ENCODE measurements at regions not wholly inside any gene's neighbourhood (a gene's known extent, or its start where the extent isn't known, plus 50 kb on each side); places are given as distances from the start of the nearest gene placed in this dataset.
"Not testable (repeated sequence)": the region's sequence is repeated elsewhere in the genome, so short reads cannot be mapped to it uniquely, and the experiment has no call there.

DNA sequence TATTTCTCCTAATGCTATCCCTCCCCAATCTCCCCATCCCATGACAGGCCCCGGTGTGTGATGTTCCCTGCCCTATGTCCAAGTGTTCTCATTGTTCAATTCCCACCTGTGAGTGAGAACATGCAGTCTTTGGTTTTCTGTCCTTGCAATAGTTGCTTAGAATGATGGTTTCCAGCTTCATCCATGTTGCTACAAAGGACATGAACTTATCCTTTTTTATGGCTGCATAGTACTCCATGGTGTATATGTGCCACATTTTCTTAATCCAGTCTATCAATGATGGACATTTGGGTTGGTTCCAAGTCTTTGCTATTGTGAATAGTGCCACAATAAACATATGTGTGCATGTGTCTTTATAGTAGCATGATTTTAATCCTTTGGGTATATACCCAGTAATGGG is 51.3 kb upstream of the RIOK2 start:
- not testable (repeated sequence) for DNase-seq (ENCODE audit: low spot score)

DNA sequence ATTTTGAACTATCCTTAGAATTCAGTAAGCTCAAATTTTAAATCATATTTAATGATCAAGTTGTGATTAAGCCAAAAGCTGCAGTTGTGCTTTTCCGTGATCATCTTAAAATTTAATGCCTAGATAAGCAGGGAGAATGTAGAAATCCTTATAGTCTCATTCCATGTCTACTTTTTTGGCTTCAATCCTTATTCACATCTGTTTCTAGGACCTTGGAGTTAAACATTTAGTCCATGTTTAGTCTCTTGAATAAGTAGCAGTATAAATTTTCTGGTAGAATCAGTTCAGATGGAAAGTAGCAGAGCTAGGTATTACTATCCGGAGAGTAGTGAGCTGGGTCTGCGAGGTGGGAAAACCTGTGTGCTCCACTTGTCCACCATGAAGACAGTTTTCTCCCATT is 59.3 kb upstream of the RIOK2 start:
- no peak for DNase-seq (ENCODE audit: low spot score)

DNA sequence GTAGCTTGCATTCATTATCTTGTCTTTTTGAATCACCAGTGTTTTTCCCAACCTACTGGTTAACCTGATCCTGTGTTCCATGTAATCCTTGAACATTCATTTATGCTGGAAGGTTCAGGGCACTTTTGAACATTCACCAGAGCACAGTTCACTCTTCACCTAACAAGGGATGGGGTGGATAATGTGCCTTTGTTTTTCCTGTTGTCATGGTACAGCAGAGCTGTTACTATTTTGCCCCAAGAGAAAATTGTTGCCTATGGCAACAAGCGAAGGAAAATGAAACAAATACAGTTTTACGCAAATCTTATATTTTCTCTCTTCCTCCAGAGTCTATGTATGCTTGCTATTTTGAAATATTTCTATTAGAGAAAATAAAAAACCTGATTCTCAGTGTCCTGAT is 60.3 kb upstream of the RIOK2 start:
- DNase-seq (ENCODE audit: low spot score), result no peak

DNA sequence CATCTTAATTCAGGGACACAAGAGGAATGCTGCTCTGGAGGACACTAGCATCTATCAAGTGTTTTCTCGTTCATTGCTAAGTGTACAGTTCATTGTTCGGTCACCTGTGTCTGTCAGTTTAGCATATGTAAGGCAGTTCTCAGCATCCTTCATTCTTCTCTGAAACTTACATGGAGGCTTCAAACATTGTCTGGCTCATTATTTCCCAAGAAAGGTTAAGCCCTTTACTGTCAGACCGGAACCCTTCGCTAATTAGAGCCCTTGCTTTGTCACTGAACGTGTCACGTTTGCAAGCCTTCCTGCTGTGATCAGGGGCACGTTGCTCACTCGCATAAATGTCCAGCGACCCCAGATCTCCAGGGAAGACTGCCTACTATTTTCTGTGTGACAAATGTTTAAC is 62.3 kb upstream of the RIOK2 start:
- no peak for DNase-seq (ENCODE audit: low spot score)

DNA sequence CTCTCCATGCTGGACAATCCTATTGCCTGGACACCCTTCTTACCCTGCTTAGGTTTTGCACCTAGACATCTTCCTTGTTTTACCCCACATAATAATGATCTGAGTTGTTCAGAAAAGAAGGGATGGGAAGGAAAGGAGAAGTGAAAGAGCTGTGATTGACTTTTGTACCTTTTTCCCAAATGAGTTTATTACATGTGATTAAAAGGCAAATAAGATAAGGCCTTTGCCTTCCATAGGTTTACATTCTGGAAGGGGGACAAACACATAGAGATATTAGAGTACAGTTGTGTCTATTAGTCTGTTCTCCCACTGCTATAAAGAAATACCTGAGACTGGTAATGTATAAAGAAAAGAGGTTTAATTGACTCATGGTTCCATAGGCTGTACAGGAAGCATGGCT is 67.1 kb upstream of the RIOK2 start:
- no peak for DNase-seq (ENCODE audit: low spot score)

DNA sequence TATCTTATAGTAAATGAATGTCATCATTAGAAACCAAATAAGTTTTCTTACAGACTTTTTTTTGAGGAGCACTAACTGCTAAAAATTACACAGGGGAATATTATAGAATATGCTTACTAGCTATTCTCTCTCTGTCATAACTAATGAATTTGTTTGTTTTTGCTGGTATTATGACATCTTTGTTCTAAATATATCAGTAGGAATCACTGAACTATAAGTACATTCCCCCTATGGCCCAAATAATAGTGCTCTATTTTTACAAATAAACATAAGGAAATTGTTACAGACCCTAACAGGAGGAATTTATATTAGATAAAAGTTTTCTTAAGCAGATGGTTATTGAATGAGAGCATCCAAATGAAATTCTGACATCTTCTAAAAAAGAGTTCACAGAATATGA is 83.0 kb upstream of the RIOK2 start:
- DNase-seq (ENCODE audit: low spot score), result no peak

DNA sequence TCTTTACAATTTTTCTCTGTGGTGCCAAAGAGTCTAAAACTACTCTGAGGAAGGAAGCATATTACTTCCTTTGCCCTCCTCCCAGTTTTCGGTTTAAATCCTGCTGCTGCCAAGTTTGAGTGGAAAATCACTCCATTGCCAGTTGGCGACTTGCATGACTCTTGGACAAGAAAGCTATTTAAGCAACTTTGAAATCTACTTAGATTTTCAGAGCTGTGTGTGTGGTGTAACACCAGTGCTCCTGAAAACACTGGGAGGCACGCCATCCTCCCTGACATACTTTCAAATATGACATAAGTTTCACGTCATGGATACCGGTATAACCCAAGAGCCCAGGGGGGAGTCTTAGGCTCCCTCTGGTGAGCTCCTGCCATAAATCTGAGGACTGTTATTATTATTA is 83.5 kb upstream of the RIOK2 start:
- DNase-seq (ENCODE audit: low spot score), result no peak

DNA sequence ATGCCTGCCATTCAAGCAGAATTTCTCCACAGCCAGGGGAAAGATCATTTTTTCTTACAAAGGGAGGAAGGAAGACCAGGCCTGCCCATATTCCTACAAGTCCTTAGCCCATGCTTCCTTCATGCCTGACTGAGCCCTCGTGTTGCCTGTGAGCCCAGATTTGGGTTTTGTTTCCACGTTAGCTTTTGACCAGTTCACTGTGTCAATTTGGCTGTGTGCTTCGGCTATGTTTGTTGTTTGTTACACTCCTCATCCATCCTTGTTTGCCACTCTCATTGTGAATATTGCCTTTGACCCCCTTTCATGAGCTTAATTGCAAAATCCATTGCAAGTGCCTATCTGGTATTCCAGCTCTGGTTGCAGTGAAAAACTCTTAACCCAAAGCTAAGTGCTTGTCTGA is 84.7 kb upstream of the RIOK2 start:
- no peak for DNase-seq (ENCODE audit: low spot score)

DNA sequence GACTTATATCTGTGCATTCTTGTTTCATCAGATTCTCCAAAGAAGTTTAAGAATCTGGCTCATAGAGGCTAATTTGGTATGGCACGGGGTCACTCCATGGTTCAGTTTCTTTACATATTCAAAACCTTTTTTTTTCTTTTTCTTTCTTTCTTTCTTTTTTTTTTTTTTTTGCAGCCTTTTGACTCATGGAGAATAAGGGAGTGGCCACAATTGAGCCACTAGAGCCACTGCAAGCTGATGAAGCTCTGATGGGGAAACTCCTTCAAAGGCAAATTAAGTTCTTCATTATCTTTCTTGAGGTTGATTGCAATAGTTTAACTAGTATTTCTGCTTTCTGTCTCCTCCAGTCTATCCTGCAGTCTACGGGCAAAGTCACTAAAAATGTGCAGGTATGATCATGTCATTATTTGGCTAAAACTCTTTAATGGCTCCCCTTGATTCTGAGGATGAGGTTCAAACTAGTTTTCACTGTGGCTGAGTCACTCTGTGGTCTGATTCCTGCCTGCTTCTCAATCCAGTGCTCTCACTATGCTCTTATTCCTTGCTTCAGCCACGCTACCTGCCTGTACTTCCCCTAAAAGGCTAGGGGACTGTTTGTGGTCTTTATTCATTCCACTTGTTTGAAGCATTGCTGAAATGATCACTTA is 93.5 kb upstream of the RIOK2 start:
- DNase-seq (ENCODE audit: low spot score), result no peak

DNA sequence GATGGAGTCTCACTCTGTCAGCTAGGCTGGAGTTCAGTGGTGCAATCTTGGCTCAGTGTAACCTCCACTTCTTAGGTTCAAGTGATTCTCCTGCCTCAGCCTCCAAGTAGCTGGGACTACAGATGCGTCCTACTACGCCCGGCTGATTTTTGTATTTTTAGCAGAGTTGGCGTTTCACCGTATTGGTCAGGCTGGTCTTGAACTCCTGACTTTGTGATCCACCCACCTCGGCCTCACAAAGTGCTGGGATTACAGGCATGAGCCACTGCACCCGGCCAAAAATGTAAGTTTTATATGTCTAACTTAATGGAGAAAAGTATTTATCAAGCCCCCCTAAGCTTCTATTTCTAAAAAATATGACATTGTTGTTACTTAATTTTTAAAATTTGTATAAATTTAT is 98.2 kb upstream of the RIOK2 start:
- DNase-seq (ENCODE audit: low spot score), result no peak

DNA sequence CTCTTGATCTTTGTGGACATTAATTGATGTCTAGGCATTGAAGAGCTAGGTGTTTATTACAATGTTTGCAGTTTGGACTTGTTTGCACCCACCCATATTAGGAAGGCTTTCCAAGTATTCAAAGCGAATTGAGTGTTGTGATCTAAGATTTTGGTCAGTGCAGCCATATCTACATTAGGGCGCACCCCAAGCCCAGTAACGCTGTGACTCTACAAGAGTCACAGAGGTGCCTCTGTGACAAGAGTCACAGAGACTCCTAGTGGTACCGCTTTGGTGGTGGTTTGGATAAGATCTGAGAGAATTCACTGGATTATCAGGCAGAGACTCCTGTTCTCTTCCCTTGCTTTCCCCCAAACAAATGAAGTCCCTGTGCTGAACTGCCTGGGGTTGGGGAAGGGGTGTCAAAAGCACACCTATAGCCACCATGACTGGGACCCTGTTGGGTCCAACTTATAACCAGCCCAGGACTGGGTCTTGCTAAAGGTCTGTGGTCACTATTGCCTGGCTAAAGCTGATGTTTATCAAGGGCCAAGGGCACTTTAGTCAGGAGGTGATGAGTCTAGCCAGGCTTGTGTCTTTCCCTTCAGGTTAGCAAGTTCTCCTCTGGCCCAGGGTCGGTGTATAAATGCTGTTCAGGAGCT is 114.1 kb upstream of the RIOK2 start:
- DNase-seq (ENCODE audit: low spot score), result peak; percentile 73

DNA sequence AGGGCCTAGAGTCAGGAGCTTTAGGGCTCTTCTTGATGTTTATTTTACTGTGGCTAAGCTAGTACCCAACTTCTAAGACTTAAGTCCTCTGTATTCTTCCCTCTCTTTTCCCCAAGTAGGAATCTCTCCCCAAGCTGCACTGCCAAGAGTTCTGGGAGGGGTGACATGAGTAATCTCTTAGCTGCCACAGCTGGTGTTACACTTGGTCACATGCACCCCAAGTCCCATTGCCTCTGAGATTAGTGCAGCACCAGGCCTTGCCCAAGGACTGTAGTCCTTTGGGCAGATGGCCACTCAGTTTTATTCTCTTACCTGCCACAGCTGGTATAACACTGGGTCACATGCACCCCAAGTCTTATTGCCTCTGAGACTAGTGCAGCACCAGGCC is 114.7 kb upstream of the RIOK2 start:
- DNase-seq (ENCODE audit: low spot score), result no peak

DNA sequence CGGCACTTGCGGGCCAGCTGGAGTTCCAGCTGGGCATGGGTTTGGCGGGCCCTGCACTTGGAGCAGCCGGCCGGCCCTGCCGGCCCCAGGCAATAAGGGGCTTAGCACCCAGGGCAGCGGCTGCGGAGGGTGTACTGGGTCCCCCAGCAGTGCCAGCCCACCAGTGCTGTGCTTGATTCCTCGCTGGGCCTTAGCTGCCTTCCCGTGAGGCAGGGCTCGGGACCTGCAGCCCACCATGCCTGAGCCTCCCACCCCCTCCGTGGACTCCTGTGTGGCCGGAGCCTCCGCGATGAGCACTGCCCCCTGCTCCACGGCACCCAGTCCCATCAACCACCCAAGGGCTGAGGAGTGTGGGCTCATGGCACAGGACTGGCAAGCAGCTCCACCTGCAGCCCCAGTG is 118.1 kb upstream of the RIOK2 start:
- not testable (repeated sequence) for DNase-seq (ENCODE audit: low spot score)

DNA sequence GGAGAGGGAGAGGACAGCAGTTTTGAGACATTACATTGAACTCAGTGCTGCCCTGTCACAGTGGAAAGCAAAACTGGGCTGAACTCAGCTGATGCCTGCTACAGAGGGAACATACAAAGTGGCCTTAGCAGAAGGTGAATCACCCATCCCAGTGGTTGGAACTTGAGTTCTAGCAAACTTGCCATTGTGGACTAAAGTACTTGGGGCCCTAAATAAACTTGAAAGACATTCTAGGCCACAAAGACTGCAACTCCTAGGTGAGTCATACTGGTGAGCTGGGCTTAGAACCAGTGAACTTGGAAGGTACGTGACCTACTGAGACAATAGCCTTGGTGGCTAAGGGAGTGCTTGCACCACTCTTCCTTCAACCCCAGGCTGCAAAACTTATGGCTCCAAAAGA is 155.7 kb upstream of the RIOK2 start:
- no peak for DNase-seq (ENCODE audit: low spot score)

DNA sequence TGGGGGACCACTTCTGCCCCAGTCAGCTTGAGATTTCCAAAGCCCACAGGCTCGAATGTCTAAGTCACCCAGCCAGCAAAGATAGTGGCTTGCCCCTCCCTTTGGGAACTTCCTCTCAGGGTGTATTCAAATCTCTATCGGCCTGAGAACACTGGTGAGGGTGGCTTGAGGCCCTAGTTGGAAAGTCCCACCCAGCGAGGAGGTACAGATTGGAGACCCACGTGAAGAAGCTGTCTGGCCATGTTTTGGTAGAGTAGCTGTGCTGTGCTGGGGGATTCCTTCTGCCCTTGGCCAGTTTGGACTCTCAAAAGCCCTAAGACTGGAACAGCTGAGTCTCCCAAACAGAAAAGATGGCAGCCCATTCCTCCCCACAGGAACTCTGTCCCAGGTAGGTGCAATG is 172.7 kb upstream of the RIOK2 start:
- DNase-seq (ENCODE audit: low spot score), result no peak

DNA sequence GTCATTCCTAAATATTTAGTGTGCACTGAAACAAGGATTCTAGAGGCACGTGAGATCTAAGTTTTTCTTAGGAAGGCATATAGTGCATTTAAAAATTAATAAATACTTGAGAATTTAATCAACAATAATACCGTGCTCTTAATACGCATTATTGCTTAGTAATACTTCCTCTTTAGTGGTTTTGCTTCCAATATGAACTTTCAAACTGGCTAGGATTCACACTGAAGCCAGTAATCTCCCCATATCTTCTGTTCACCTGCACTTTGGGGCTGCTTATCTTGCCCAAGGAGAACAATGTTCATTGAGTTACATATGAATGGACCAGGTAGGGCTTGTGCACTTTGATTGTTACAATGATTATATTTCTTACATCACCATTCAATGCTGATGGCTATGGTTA is 180.5 kb upstream of the RIOK2 start:
- DNase-seq (ENCODE audit: low spot score), result no peak

DNA sequence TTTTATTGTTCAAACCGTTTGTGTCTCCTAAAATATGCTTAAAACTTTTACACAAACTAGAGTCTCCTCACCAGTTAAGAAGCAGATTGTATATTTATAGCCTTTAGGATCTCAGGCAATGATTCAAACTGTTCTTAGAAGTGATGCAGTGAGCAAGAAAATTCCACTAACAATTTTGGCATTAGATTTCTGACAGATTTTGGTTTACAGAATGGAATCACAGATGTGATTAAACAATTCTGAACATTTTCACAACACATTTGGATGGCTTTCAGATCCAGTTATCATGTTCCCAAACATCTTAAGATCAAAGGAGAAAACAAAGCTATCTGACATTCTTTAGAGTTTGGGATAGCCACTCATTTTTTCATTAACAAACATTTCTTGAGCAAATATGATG is 181.7 kb upstream of the RIOK2 start:
- DNase-seq (ENCODE audit: low spot score), result no peak

DNA sequence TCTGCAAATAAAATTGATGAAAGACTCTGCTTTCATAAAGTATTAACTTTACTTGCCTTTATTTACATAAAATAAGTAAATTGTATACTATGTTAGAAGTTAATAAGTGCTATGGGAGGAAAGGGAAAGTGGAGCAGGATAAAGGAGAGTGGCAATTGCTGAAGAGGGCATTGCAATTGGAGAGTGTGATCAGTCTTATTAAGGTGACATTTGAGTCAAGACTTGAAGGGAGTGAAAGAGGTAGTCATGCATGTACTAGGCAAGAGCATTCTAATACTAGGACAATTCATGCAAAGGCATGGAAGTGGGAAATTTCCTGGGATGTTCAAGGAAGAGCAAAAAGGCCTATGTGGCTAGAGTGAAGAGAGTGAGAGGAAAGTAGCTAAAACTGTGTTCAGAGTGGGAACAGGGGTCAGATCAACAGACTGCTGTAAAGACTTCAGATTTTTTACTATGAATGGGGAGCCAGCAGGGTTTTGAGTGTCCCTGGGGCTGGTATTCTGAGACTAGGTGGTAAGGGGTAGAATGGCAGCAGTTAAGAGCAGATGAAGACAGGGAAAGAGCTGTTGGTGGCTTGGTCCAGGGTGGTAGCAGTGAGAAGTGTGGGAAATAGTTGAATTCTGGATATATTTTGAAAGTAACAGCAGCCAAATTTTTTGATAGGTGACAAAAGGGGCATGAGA is 182.3 kb upstream of the RIOK2 start:
- DNase-seq (ENCODE audit: low spot score), result no peak

DNA sequence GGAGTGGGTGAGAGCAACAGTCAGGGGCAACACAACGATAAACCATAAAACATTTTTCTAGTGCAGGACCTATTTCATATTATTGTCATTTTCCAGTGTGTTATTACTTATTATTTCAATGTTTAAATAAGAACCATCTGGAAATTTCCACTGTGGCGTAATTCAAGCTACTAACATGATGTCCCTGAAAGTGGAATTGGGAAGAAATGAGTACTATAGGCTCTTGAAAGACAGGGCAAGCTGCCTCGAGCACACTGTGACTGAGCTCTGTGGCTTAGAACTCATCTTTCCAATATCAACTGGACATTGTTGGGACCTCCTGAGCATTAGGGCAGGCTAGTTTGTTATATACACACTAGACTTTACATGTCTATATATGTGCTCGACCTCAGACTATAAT is 182.9 kb upstream of the RIOK2 start:
- no peak for DNase-seq (ENCODE audit: low spot score)

DNA sequence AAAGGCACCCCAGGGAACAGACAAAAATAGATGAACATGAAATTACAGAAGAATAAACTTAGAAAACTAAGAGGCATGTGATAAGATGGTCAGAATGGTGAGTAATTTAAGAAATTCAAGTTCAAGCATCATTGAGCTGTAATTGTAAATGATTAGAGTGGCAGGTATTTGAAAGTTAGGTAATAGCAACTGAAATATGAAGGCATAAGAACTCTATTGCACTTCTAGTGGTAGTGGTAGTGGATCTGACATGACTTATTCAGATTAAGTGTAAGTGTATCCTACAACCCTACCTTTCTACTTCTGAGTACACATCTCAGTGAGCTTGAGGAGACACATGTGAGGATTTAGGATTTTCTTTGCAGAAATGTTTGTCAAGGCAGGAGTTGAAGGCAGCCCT is 192.9 kb upstream of the RIOK2 start:
- no peak for DNase-seq (ENCODE audit: low spot score)

DNA sequence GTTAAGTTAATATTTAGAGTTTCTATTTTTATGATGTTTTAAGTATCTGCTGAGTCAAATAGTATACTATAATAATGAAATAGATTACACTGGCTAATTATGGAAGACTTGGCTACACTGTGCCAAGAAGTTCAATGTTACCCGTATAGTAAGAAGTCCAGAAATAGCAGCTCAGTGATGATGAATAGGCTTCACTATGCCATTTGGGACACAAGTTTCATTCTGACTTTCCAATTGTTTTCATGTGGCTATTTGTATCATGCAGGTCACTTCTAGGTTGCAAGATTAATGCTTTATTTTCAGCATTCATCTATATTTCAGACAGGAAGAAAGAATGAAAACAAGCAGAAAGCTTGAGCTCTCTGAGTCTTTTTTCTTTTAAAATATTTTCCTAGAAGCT is 194.5 kb upstream of the RIOK2 start:
- no peak for DNase-seq (ENCODE audit: low spot score)

DNA sequence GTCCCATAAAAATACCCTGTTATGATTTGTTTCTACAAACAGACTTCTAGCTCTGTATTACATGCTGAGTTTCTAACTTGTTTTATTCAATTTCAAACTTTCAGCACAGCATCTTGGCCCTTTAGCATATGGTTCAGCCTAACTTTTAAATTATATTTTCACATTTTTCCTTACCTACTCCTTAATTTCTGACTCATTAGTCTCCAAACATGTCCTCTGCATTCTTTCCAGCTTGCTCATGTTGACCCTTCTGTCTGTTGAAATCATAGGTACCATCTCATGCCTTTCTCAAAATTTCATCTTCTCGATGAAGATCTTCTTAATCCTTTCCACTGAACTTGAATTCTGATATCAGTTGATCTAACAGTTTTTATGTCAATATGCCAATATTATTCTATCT is 200.9 kb upstream of the RIOK2 start:
- DNase-seq (ENCODE audit: low spot score), result no peak

DNA sequence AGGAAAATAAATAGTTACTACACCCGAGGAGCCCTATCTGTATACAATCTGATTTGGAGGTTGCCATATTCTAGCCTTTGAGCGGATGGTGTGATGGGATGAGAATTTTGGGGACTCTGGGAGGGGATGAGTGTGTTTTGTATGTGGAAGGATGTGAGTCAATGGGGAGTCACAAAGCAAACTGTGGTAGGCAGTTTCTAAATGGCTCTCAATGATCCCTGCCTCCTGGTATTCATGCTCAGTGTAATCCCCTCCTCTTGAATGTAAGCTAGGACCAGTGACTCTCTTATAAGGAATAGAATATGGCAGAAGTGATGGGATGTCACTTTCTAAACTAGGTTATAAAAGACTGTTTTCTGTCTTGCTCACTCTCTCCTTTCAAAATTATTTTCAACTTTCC is 205.7 kb upstream of the RIOK2 start:
- no peak for DNase-seq (ENCODE audit: low spot score)

DNA sequence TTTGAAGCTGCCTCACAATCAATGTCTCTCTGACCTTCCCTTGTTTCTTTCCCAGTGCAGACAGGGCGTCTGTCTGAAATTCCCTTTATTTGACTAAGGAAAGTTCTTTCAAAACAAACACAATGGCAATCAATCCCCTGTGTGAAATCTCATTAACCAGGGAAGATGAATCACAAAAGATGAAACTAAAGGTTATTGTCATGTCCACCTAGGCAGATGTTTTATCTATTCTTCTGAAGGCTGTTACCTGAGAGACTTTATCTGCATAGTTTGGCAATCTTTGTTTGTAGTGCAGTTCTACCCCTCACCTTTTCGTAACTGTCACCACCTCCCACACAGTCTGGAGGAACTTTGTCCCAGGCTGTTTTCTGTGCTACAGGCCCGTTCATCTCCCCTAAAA is 217.5 kb upstream of the RIOK2 start:
- DNase-seq (ENCODE audit: low spot score), result no peak

All from SW480 (cell line).